Left ventricle myocardium inferior (tissue), 1 donor: ENCODE measurements at regions not wholly inside any gene's neighbourhood (a gene's known extent, or its start where the extent isn't known, plus 50 kb on each side); places are given as distances from the start of the nearest gene placed in this dataset.

Experiments used
- DNase-seq: peaks from one replicate; pipeline ENCODE4 v3.0.0-alpha.2; 2020
- H3K27ac ChIP-seq: fragments of 200-600 bp; replicated peaks from 2 replicates; pipeline ENCODE4 v1.8.0; 2021
- H3K27me3 ChIP-seq: fragments of 200-600 bp; 2 replicates; pipeline ENCODE4 v1.8.0; 2021; ENCODE audit warnings: low read depth
- H3K36me3 ChIP-seq: fragments of 200-600 bp; 2 replicates; pipeline ENCODE4 v1.8.0; 2021
- H3K4me1 ChIP-seq: fragments of 200-600 bp; 2 replicates; pipeline ENCODE4 v1.8.0; 2021
- H3K4me3 ChIP-seq: fragments of 200-600 bp; 2 replicates; pipeline ENCODE4 v1.8.0; 2021; ENCODE audit warnings: mild to moderate bottlenecking, moderate library complexity
- H3K9me3 ChIP-seq: fragments of 200-600 bp; replicated peaks from 2 replicates; pipeline ENCODE4 v1.8.0; 2021
- CTCF ChIP-seq: fragments of 200-600 bp; IDR thresholded peaks from 2 replicates; pipeline ENCODE4 v1.8.0; 2021; ENCODE audit warnings: antibody characterized with exemption, mild to moderate bottlenecking, borderline replicate concordance
- intact Hi-C: fragments of 100-400 bp; cut with micrococcal nuclease; formaldehyde crosslinking; loops from one replicate; pipeline ENCODE4 v1.11.0; 2022
- donor health status: DM: no; HTN: yes; CAD: no; lungs with severe emphysema.

DNA sequence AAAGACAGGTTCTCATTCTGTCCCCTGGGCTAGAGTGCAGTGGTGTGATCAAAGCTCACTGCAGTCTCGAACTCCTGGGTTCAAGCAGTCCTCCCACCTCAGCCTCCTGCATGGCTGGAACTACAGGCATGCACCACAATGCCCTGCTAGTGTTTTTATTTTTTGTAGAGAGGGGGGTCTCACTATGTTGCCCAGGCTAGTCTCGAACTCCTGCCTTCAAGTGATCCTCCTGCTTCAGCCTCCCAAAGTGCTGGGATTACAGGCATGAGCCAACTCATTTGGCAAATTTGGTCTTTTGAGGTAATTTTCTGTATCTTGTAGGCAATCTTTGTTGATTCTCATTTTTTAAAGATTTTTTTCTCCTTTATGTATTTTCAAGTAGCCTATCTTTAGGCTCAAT, 205.7 kb downstream of the ZIC5 start:
- no peaks in the 10 kb centered on the region for H3K4me1 ChIP-seq
- H3K4me3 ChIP-seq = no peak overlapping the region
- no peak for DNase-seq
- no peaks in the 10 kb centered on the region for H3K27me3 ChIP-seq
- intact Hi-C loops = no loop called here
- no peak overlapping the region for H3K27ac ChIP-seq
- no peak for TF ChIP-seq CTCF
- H3K9me3 ChIP-seq = peaks cover 72% of the 10 kb centered on the region
- H3K36me3 ChIP-seq = no peaks in the 10 kb centered on the region

- DNase-seq = no peak
- Histone ChIP-seq H3K4me1 (no peaks in the 10 kb centered on the region), H3K9me3 (peaks cover 58% of the 10 kb centered on the region), H3K4me3 (no peak overlapping the region), H3K36me3 (no peaks in the 10 kb centered on the region), H3K27ac (no peak overlapping the region), H3K27me3 (no peaks in the 10 kb centered on the region)
- intact Hi-C loops = no loop called here
- TF ChIP-seq CTCF = no peak
Measured at GRCh38 chr13:99760456-99760855, 211.1 kb downstream of the ZIC5 start.

- no peaks in the 10 kb centered on the region for H3K27me3 ChIP-seq
- no peak for DNase-seq
- H3K27ac ChIP-seq = no peak overlapping the region
- no peaks in the 10 kb centered on the region for H3K4me1 ChIP-seq
- peaks cover 45% of the 10 kb centered on the region for H3K9me3 ChIP-seq
- H3K36me3 ChIP-seq = no peaks in the 10 kb centered on the region
- no peak for TF ChIP-seq CTCF
- H3K4me3 ChIP-seq = no peak overlapping the region
- intact Hi-C loops = no loop called here
Measured at GRCh38 chr13:99759163-99759552, 212.4 kb downstream of the ZIC5 start.

- H3K36me3 ChIP-seq = no peaks in the 10 kb centered on the region
- H3K9me3 ChIP-seq = peaks cover 40% of the 10 kb centered on the region
- H3K27ac ChIP-seq = no peak overlapping the region
- intact Hi-C loops = no loop called here
- H3K4me3 ChIP-seq = no peak overlapping the region
- TF ChIP-seq CTCF = no peak
- H3K4me1 ChIP-seq = no peaks in the 10 kb centered on the region
- H3K27me3 ChIP-seq = no peaks in the 10 kb centered on the region
- no peak for DNase-seq
Measured at GRCh38 chr13:99758460-99759162, 213.0 kb downstream of the ZIC5 start.

GRCh38 chr13:99757756-99758459, 213.7 kb downstream of the ZIC5 start:
- H3K4me1 ChIP-seq = no peaks in the 10 kb centered on the region
- peaks cover 33% of the 10 kb centered on the region for H3K9me3 ChIP-seq
- DNase-seq = no peak
- no peak for TF ChIP-seq CTCF
- intact Hi-C loops = no loop called here
- no peaks in the 10 kb centered on the region for H3K36me3 ChIP-seq
- no peak overlapping the region for H3K4me3 ChIP-seq
- no peaks in the 10 kb centered on the region for H3K27me3 ChIP-seq
- H3K27ac ChIP-seq = no peak overlapping the region
